ENCODE measurements at regions not wholly inside any gene's neighbourhood (a gene's known extent, or its start where the extent isn't known, plus 50 kb on each side); places are given as distances from the start of the nearest gene placed in this dataset.

GRCh38 chr11:35874751-35875450, 69.0 kb upstream of the LDLRAD3 start:
- TF ChIP-seq, protein P1, sequence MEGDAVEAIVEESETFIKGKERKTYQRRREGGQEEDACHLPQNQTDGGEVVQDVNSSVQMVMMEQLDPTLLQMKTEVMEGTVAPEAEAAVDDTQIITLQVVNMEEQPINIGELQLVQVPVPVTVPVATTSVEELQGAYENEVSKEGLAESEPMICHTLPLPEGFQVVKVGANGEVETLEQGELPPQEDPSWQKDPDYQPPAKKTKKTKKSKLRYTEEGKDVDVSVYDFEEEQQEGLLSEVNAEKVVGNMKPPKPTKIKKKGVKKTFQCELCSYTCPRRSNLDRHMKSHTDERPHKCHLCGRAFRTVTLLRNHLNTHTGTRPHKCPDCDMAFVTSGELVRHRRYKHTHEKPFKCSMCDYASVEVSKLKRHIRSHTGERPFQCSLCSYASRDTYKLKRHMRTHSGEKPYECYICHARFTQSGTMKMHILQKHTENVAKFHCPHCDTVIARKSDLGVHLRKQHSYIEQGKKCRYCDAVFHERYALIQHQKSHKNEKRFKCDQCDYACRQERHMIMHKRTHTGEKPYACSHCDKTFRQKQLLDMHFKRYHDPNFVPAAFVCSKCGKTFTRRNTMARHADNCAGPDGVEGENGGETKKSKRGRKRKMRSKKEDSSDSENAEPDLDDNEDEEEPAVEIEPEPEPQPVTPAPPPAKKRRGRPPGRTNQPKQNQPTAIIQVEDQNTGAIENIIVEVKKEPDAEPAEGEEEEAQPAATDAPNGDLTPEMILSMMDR (tag by site-specific recombination; IDR thresholded peaks at IDR 0.05): no peak
- no peak for TF ChIP-seq ZNF645 (tag by site-specific recombination; IDR thresholded peaks at IDR 0.05)
- TF ChIP-seq ZNF26 (tag by site-specific recombination; IDR thresholded peaks at IDR 0.05): no peak
- no peak for TF ChIP-seq ZNF394 (tag by site-specific recombination; IDR thresholded peaks at IDR 0.05; ENCODE audit: borderline replicate concordance)
- TF ChIP-seq, protein P2, sequence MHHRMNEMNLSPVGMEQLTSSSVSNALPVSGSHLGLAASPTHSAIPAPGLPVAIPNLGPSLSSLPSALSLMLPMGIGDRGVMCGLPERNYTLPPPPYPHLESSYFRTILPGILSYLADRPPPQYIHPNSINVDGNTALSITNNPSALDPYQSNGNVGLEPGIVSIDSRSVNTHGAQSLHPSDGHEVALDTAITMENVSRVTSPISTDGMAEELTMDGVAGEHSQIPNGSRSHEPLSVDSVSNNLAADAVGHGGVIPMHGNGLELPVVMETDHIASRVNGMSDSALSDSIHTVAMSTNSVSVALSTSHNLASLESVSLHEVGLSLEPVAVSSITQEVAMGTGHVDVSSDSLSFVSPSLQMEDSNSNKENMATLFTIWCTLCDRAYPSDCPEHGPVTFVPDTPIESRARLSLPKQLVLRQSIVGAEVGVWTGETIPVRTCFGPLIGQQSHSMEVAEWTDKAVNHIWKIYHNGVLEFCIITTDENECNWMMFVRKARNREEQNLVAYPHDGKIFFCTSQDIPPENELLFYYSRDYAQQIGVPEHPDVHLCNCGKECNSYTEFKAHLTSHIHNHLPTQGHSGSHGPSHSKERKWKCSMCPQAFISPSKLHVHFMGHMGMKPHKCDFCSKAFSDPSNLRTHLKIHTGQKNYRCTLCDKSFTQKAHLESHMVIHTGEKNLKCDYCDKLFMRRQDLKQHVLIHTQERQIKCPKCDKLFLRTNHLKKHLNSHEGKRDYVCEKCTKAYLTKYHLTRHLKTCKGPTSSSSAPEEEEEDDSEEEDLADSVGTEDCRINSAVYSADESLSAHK (tag by site-specific recombination; IDR thresholded peaks at IDR 0.05): no peak
- no peak for TF ChIP-seq BCL11A (tag by site-specific recombination; IDR thresholded peaks at IDR 0.05; ENCODE audit: low read depth)
- TF ChIP-seq ZNF707 (tag by site-specific recombination; IDR thresholded peaks at IDR 0.05): no peak
- no peak for TF ChIP-seq ZNF670 (tag by site-specific recombination; IDR thresholded peaks at IDR 0.05; ENCODE audit: low read depth)
- TF ChIP-seq TRIM28 (IDR thresholded peaks at IDR 0.05; ENCODE audit: borderline replicate concordance, low read length): no peak
- no peak for TF ChIP-seq ZNF23 (tag by site-specific recombination; IDR thresholded peaks at IDR 0.05; ENCODE audit: borderline replicate concordance)
- no peak for TF ChIP-seq TCF7L2 (IDR thresholded peaks at IDR 0.05; ENCODE audit: borderline replicate concordance, low read depth, low read length)
- TF ChIP-seq, protein P3, sequence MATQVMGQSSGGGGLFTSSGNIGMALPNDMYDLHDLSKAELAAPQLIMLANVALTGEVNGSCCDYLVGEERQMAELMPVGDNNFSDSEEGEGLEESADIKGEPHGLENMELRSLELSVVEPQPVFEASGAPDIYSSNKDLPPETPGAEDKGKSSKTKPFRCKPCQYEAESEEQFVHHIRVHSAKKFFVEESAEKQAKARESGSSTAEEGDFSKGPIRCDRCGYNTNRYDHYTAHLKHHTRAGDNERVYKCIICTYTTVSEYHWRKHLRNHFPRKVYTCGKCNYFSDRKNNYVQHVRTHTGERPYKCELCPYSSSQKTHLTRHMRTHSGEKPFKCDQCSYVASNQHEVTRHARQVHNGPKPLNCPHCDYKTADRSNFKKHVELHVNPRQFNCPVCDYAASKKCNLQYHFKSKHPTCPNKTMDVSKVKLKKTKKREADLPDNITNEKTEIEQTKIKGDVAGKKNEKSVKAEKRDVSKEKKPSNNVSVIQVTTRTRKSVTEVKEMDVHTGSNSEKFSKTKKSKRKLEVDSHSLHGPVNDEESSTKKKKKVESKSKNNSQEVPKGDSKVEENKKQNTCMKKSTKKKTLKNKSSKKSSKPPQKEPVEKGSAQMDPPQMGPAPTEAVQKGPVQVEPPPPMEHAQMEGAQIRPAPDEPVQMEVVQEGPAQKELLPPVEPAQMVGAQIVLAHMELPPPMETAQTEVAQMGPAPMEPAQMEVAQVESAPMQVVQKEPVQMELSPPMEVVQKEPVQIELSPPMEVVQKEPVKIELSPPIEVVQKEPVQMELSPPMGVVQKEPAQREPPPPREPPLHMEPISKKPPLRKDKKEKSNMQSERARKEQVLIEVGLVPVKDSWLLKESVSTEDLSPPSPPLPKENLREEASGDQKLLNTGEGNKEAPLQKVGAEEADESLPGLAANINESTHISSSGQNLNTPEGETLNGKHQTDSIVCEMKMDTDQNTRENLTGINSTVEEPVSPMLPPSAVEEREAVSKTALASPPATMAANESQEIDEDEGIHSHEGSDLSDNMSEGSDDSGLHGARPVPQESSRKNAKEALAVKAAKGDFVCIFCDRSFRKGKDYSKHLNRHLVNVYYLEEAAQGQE (tag by site-specific recombination; IDR thresholded peaks at IDR 0.05): no peak
- no peak for TF ChIP-seq PRDM1 (tag by site-specific recombination; IDR thresholded peaks at IDR 0.05)
- no peak for TF ChIP-seq SETDB1 (IDR thresholded peaks at IDR 0.05; ENCODE audit: insufficient read length, low read length)
